Tibial artery (tissue), 4 donors: ENCODE measurements at regions not wholly inside any gene's neighbourhood (a gene's known extent, or its start where the extent isn't known, plus 50 kb on each side); places are given as distances from the start of the nearest gene placed in this dataset.
"Not testable (repeated sequence)": the region's sequence is repeated elsewhere in the genome, so short reads cannot be mapped to it uniquely, and the experiment has no call there.

Source experiments
- DNase-seq, 2 donors: peaks; one replicate each; pipeline ENCODE4 v3.0.0-alpha.2; 2019
- H3K27ac ChIP-seq, 2 donors: fragments of 200-600 bp; sonication (generic) in 1 of 2; 1 replicate in 1 of 2; 2 replicates in 1 of 2; pipeline ENCODE4 v1.5.1; 2018 to 2019; ENCODE audit warnings: mild to moderate bottlenecking in 1 of 2
- H3K27me3 ChIP-seq, 2 donors: fragments of 200-600 bp; sonication (generic) in 1 of 2; one replicate each; pipeline versions ENCODE4 v1.5.1 to v1.6.0; 2016 to 2019
- H3K36me3 ChIP-seq, 3 donors: fragments of 200-600 bp; sonication (generic) in 2 of 3; one replicate each; pipeline ENCODE4 v1.5.1; 2016 to 2019; ENCODE audit warnings: mild to moderate bottlenecking in 2 of 3
- H3K4me1 ChIP-seq, 4 donors: fragments of 200-600 bp; sonication (generic) in 2 of 4; 1 replicate in 3 of 4; 2 replicates in 1 of 4; pipeline ENCODE4 v1.5.1; 2016 to 2019
- H3K4me3 ChIP-seq, 2 donors: fragments of 200-600 bp; sonication (generic) in 1 of 2; 1 replicate in 1 of 2; 2 replicates in 1 of 2; pipeline ENCODE4 v1.5.1; 2018 to 2019; ENCODE audit warnings: mild to moderate bottlenecking in 2 of 2
- H3K9me3 ChIP-seq, 3 donors: fragments of 200-600 bp; sonication (generic) in 1 of 3; one replicate each; pipeline ENCODE4 v1.5.1; 2016 to 2019
- intact Hi-C: fragments of 100-400 bp; cut with DNase I; formaldehyde crosslinking; loops from one replicate; pipeline ENCODE4 v1.15.0; 2023; ENCODE audit warnings: low total_unique reads
- TF ChIP-seq, protein P1 (sequence below), 2 experiments: fragments of 200-600 bp in 1 of 2; fragments of 450-650 bp in 1 of 2; IDR thresholded peaks; one replicate each; pipeline ENCODE4 v1.5.1; 2017 to 2019; ENCODE audit warnings: antibody characterized with exemption in 2 of 2, mild to moderate bottlenecking in 1 of 2, moderate library complexity in 1 of 2

DNA sequence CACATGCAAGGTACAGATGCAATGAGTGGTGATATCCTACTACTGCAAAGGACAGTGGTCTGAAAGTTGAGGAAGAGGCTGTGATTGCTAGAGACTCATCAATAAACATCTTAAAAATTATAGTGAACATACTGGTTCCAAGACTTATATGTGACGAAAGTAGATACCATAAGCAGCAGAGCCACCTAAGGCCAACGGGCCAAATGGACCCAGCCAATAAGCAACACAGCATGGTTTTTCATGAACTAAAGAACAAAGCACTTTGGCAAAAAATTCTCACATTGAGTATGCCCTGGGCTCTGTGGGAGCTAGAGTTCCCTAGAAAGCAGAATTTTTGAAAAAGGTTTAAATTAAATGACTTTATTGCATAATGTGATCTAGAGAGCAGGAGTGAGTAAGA lies 272.1 kb downstream of the SI start:
- Histone ChIP-seq H3K27ac (no peak overlapping the region), H3K27me3 (no peaks in the 10 kb centered on the region), H3K4me1 (no peaks in the 10 kb centered on the region), H3K4me3 (no peak overlapping the region), H3K36me3 (no peaks in the 10 kb centered on the region), H3K9me3 (no peaks in the 10 kb centered on the region)
- no peak for DNase-seq
- intact Hi-C loops: no loop called here
- TF ChIP-seq, protein P1, sequence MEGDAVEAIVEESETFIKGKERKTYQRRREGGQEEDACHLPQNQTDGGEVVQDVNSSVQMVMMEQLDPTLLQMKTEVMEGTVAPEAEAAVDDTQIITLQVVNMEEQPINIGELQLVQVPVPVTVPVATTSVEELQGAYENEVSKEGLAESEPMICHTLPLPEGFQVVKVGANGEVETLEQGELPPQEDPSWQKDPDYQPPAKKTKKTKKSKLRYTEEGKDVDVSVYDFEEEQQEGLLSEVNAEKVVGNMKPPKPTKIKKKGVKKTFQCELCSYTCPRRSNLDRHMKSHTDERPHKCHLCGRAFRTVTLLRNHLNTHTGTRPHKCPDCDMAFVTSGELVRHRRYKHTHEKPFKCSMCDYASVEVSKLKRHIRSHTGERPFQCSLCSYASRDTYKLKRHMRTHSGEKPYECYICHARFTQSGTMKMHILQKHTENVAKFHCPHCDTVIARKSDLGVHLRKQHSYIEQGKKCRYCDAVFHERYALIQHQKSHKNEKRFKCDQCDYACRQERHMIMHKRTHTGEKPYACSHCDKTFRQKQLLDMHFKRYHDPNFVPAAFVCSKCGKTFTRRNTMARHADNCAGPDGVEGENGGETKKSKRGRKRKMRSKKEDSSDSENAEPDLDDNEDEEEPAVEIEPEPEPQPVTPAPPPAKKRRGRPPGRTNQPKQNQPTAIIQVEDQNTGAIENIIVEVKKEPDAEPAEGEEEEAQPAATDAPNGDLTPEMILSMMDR (IDR thresholded peaks at IDR 0.05): no peak

DNA sequence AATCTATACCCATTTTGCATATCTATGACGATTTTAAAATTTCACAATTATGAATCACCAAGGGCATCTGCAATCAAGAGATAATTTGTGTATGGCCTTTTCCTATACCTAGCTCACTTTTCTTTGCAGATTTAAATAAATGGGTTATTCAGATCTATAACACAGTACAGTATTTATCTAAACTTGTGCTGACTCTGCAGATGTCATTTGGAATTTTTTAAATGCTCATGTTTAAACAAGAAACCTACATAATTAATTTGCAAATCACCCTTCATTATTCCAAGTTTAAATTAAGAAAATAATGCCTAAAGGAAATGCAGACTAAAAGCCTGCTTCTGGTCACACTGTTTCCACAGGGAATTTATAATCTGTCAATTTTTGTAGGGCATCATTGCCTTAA lies 284.2 kb downstream of the SI start:
- H3K27ac ChIP-seq: no peak overlapping the region
- TF ChIP-seq, protein P1 (IDR thresholded peaks at IDR 0.05): no peak
- intact Hi-C loops: no loop called here

DNA sequence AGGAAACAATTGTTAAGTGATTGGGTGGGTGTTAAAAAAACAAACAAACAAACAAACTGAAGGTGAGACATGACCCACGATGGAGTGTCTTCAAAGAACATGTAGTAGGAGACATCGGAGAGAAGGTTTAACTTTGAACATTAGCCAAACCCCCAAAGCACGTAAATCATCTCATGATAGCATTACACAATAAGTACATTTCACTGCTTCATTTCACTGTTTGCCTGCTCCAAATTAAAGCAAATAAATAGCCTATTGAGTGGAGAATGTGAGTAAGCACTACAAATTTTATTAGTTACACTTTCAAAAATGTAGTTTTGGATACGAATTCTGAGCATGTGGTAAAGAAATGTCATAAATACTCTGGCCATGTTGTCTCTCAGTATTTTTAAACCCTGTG lies 287.0 kb downstream of the SI start:
- no peaks in the 10 kb centered on the region for H3K36me3 ChIP-seq
- H3K27me3 ChIP-seq: no peaks in the 10 kb centered on the region
- no peak overlapping the region for H3K4me3 ChIP-seq
- intact Hi-C loops: no loop called here
- DNase-seq: no peak
- TF ChIP-seq, protein P1 (IDR thresholded peaks at IDR 0.05): no peak
- H3K27ac ChIP-seq: no peak overlapping the region
- peaks cover 0 to 5% (median 5%) of the 10 kb centered on the region in 3 donors for H3K9me3 ChIP-seq
- H3K4me1 ChIP-seq: no peaks in the 10 kb centered on the region

More for the DNA sequence above, 284.2 kb downstream of the SI start:
- Histone ChIP-seq H3K27me3 (no peaks in the 10 kb centered on the region), H3K9me3 (no peaks in the 10 kb centered on the region), H3K4me3 (no peak overlapping the region), H3K36me3 (no peaks in the 10 kb centered on the region), H3K4me1 (no peaks in the 10 kb centered on the region)
- no peak for DNase-seq

DNA sequence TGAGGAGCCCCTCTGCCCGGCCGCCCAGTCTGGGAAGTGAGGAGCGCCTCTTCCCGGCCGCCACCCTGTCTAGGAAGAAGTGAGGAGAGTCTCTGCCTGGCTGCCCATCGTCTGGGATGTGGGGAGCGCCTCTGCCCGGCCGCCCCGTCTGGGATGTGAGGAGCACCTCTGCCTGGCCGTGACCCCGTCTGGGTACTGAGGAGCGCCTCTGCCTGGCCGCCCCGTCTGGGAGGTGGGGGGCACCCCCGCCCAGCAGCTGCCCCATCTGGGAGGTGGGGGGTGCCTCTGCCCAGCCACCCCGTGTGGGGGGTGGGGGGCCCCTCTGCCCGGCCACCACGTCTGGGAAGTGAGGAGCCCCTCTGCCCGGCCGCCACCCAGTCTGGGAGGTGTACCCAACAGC lies 293.9 kb downstream of the SI start:
- H3K4me1 ChIP-seq, H3K36me3 ChIP-seq, DNase-seq, H3K9me3 ChIP-seq, intact Hi-C loops, H3K27me3 ChIP-seq, H3K4me3 ChIP-seq, H3K27ac ChIP-seq: not testable (repeated sequence)

DNA sequence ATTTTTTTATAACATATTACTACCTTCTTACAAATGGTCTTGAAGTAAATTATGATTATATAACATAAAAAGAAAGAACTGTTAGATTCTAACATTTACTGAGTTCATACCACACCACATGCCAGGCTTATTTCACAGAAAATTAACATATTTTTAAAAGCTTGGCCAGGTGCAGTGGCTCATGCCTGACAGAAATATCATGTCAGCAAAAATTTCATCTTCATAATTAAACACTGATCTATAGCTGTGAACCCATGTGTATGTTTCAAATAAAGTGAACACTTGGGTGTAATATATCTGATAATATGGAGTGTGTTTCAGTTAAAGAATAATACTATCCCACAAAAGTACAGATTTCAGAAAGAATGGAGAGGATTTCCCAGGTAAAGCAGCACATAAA lies 296.5 kb downstream of the SI start:
- Histone ChIP-seq H3K27me3 (no peaks in the 10 kb centered on the region), H3K4me1 (no peaks in the 10 kb centered on the region), H3K4me3 (no peak overlapping the region), H3K27ac (no peak overlapping the region), H3K36me3 (no peaks in the 10 kb centered on the region), H3K9me3 (peaks cover 0 to 2% (median 2%) of the 10 kb centered on the region in 3 donors)
- no peak for DNase-seq
- TF ChIP-seq, protein P1 (IDR thresholded peaks at IDR 0.05): no peak
- intact Hi-C loops: no loop called here

DNA sequence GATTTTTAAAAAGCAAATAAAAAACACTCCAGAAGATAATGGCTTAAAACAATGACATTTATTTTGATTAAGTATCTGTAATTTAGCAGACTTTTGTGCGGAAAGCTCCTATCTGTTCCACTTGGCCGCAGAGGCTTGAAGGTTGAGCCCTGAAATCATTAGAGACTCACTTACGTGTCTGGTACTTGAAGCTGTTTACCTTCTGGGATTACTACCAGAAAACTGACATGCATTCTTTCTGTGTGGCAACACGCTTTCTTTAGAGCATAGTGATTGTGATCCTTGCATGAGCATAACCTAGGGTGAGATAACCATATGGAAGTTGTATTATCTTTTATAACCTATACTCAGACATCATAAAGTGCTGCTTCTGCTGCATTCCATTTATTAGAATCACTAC lies 298.5 kb downstream of the SI start:
- Histone ChIP-seq H3K4me1 (no peaks in the 10 kb centered on the region), H3K27me3 (no peaks in the 10 kb centered on the region), H3K27ac (no peak overlapping the region), H3K36me3 (no peaks in the 10 kb centered on the region), H3K4me3 (no peak overlapping the region), H3K9me3 (no peaks in the 10 kb centered on the region)
- DNase-seq: no peak
- TF ChIP-seq, protein P1 (IDR thresholded peaks at IDR 0.05): no peak
- intact Hi-C loops: no loop called here
